ENCODE measurements at regions not wholly inside any gene's neighbourhood (a gene's known extent, or its start where the extent isn't known, plus 50 kb on each side); places are given as distances from the start of the nearest gene placed in this dataset.

DNA sequence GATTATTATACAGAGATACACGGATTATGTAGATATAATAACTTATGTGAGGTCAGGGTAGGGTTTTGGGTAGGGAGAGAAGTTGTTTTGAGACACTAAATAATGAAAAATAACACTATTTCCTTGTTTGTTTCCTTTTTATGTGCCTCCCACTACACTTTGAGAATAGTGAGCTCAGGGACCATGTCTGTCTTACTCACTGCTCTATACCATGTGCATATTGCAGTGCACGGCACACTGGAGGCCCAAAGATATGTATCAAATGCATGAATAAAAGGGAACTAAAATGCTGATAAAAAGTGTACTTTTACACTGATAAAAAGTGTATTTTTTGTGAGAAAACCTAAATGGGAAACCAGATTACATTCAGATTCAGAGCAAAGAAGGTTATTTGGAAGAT lies 151.4 kb upstream of the NABP1 start:
- intact Hi-C loops (cut with micrococcal nuclease) = loop anchor here (10.0 kb wide), 1 partner anchor 472 kb away; no protein-coding TSS in a partner anchor
- H3K36me3 Mint-ChIP-seq (ENCODE audit: low read depth) = no peaks in the 10 kb centered on the region
- no peaks in the 10 kb centered on the region for H3K4me1 Mint-ChIP-seq (ENCODE audit: low read depth)
- H3K4me3 Mint-ChIP-seq = no peak overlapping the region
- no peaks in the 10 kb centered on the region for H3K9me3 Mint-ChIP-seq
- H3K27ac Mint-ChIP-seq = no peak overlapping the region
- H3K27me3 Mint-ChIP-seq = no peaks in the 10 kb centered on the region

DNA sequence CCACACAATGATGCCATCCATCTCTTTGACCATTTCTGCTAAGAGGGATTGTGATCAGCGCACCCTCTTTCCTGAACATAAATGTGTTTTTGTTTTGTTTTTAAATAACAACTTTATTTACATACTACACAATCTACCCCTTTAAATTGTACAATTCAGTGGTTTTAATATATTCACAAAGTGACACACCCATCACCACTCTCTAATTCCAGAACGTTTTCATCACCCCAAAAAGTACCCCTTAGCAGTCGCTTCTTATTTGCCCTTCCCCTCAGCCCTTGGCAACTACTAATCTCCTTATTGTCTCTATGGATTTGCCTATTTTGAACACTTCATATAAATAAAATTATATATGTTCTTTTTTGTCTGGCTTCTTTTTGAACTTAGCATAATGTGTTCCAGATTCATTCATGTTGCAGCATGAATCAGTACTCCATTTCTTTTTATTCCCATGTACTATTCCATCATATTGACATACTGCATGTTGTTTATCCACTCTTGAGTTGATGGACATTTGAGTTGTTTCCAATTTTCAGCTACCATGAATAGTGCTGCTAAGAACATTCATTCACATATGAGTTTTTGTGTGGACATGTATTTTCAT lies 150.9 kb upstream of the NABP1 start:
- no peaks in the 10 kb centered on the region for H3K4me1 Mint-ChIP-seq (ENCODE audit: low read depth)
- H3K27ac Mint-ChIP-seq = no peak overlapping the region
- H3K36me3 Mint-ChIP-seq (ENCODE audit: low read depth) = no peaks in the 10 kb centered on the region
- no peak overlapping the region for H3K4me3 Mint-ChIP-seq
- H3K9me3 Mint-ChIP-seq = no peaks in the 10 kb centered on the region
- no peaks in the 10 kb centered on the region for H3K27me3 Mint-ChIP-seq
- intact Hi-C loops (cut with micrococcal nuclease) = loop anchor here (10.0 kb wide), 1 partner anchor 472 kb away; no protein-coding TSS in a partner anchor

DNA sequence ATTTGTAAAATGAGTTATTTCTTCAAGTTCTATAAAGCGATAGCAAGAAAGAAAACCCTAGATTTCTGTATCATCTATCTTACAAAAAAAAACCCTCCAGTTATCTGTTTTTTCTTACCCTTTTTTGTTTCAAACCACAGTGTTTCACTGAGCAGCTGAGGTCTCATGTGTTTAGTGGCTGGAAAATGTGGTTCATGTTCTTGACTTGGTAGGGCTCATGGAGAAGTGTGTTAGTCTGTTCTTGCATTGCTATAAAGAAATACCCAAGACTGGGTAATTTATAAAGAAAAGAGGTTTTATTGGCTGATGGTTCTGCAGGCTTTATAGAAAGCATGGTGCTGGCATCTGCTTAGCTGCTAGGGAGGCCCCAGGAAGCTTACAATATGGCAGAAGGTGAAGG lies 147.3 kb upstream of the NABP1 start:
- no peaks in the 10 kb centered on the region for H3K36me3 Mint-ChIP-seq (ENCODE audit: low read depth)
- intact Hi-C loops (cut with micrococcal nuclease) = no loop called here

DNA sequence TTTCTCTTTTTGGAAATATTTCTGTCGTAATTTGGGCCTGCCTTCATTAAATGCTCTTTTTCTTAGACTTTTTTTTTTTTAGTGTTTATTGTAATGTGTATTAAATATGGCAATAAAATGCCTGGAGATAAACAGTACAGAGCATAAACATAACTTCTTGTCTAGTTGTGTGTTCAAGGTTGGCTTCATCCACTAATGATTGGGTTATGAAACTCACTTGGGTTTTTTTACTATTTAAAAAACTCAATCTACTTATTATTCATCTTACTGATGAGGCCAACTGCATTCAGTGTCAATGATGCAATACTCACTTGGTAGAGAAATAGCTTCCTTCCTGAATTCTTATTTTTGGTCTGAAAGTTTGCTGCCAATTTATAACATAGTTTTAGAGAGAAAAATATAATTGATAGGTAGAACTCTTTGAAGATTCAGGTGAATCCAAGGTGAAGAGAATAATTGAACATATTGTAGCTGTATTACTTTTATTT lies 144.2 kb upstream of the NABP1 start:
- Mint-ChIP-seq H3K4me1 (ENCODE audit: low read depth) (peaks cover 16% of the 10 kb centered on the region), H3K9me3 (peaks cover 9% of the 10 kb centered on the region), H3K4me3 (no peak overlapping the region), H3K27ac (no peak overlapping the region), H3K27me3 (no peaks in the 10 kb centered on the region), H3K36me3 (ENCODE audit: low read depth) (no peaks in the 10 kb centered on the region)
- intact Hi-C loops (cut with micrococcal nuclease) = no loop called here

More for the DNA sequence above, 147.3 kb upstream of the NABP1 start:
- Mint-ChIP-seq H3K9me3 (no peaks in the 10 kb centered on the region), H3K27me3 (no peaks in the 10 kb centered on the region), H3K27ac (no peak overlapping the region), H3K4me1 (ENCODE audit: low read depth) (peaks cover 16% of the 10 kb centered on the region), H3K4me3 (no peak overlapping the region)

DNA sequence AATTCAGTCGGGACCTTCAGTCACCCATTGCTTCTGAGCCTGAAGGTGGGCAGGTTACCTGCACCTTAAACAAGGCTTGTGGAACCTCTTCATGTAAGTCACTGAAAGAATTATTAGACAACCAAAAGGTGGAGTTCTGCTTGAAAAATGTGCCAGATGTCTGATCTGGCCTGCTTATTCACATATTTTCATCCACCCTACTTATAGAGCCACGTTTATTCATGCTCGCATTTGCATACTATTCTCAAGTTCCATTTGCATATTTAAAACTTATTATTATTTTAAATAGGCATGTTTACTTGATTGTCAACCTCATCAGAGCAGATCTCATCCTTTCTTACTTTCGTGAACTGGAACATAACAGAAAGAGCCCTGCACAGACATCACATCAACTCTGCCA lies 140.0 kb upstream of the NABP1 start:
- H3K27me3 Mint-ChIP-seq = no peaks in the 10 kb centered on the region
- intact Hi-C loops (cut with micrococcal nuclease) = no loop called here
- peaks cover 9% of the 10 kb centered on the region for H3K9me3 Mint-ChIP-seq
- no peak overlapping the region for H3K27ac Mint-ChIP-seq
- H3K36me3 Mint-ChIP-seq (ENCODE audit: low read depth) = no peaks in the 10 kb centered on the region
- peaks cover 16% of the 10 kb centered on the region for H3K4me1 Mint-ChIP-seq (ENCODE audit: low read depth)
- no peak overlapping the region for H3K4me3 Mint-ChIP-seq

DNA sequence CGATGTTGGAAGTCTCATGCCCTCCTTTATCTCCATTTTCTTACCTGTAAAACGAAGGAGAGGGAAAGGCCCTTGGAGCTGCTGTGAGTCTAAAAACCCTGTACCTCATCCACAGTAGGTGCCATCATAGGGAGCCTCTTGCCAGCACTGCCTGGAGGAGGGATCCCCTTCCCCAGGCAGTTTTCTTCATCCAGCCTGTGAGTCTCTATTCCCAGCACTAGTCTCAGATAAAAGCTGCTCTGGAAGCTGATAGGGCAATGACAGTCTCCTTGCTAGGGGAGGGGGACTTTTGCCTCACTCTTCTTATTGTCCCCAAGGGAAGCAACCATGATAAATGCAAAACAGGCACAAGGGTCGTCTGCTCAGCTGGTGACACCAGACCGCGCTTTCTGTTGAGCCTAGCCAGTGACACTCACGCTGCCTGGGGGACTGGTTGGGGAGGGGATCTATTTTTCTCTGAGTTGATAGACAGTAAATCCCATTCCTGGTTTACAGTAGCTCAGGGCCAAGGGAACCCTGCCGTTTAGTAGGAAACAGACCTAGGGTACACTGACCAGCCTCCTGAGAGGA lies 139.5 kb upstream of the NABP1 start:
- Mint-ChIP-seq H3K27me3 (no peaks in the 10 kb centered on the region), H3K9me3 (peaks cover 9% of the 10 kb centered on the region), H3K27ac (no peak overlapping the region), H3K4me3 (no peak overlapping the region), H3K4me1 (ENCODE audit: low read depth) (peaks cover 12% of the 10 kb centered on the region), H3K36me3 (ENCODE audit: low read depth) (no peaks in the 10 kb centered on the region)
- intact Hi-C loops (cut with micrococcal nuclease) = no loop called here

DNA sequence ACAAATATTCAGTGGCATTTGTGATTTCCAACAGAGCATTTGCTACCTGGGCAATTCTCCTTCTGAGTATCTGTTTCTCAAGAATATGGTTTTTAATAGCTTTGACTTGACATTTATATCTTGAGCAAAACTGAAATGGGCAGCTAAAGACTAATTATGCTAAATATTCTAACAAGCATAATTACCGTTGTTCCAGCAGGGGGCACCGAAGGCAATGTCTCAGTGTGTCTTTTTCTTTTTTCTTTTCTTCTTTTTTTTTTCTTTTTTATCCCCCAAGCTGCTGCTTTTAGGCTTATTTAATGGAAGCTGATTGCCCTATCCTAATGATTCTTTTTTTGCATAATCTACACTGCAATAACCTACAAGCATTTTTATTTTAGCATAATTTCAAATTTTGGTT lies 138.9 kb upstream of the NABP1 start:
- no peak overlapping the region for H3K27ac Mint-ChIP-seq
- H3K36me3 Mint-ChIP-seq (ENCODE audit: low read depth) = no peaks in the 10 kb centered on the region
- peaks cover 9% of the 10 kb centered on the region for H3K9me3 Mint-ChIP-seq
- peaks cover 10% of the 10 kb centered on the region for H3K4me1 Mint-ChIP-seq (ENCODE audit: low read depth)
- intact Hi-C loops (cut with micrococcal nuclease) = no loop called here
- no peak overlapping the region for H3K4me3 Mint-ChIP-seq
- no peaks in the 10 kb centered on the region for H3K27me3 Mint-ChIP-seq

DNA sequence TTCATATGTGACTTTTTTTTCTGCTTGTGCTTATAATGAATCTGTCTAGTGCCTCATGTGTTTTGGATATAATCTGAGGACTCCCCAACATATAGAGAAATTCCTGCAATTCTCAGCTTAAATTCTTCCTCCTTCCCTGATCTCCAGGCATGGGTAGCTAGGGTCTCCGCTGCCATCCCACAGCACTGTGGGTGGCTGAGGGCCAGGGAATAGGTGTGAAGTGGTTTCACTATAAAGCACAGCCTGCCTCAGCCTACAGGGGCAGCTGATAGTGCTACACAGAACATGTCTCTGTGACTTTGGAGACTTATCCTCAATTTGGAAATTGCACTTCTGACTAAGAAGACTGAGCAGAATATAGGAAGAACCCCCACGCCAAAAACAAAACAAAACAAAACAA lies 137.3 kb upstream of the NABP1 start:
- Mint-ChIP-seq H3K4me3 (no peak overlapping the region), H3K27me3 (no peaks in the 10 kb centered on the region), H3K36me3 (ENCODE audit: low read depth) (no peaks in the 10 kb centered on the region), H3K27ac (no peak overlapping the region), H3K9me3 (peaks cover 18% of the 10 kb centered on the region), H3K4me1 (ENCODE audit: low read depth) (no peaks in the 10 kb centered on the region)
- intact Hi-C loops (cut with micrococcal nuclease) = no loop called here

DNA sequence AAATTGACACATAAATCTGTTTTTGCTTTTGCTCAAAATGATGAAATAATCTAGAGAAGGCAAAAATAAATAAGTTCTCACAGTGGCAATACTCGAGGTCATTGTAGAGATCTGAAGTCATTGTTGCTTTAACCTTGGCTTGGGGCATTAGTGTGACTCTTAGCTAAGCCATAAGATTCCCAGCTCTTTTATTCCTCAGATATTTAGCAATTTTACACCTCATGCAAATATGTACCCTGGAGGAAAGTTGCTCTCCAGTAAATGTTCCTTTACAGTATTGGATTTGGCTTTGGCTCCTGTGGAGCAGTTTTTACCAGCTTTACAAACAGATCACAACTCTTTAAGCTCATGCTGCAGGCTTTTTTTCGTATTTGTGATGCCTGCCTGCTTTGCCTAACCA lies 134.2 kb upstream of the NABP1 start:
- Mint-ChIP-seq H3K27ac (no peak overlapping the region), H3K36me3 (ENCODE audit: low read depth) (no peaks in the 10 kb centered on the region), H3K9me3 (peaks cover 9% of the 10 kb centered on the region), H3K4me1 (ENCODE audit: low read depth) (no peaks in the 10 kb centered on the region), H3K4me3 (no peak overlapping the region), H3K27me3 (no peaks in the 10 kb centered on the region)
- intact Hi-C loops (cut with micrococcal nuclease) = no loop called here

DNA sequence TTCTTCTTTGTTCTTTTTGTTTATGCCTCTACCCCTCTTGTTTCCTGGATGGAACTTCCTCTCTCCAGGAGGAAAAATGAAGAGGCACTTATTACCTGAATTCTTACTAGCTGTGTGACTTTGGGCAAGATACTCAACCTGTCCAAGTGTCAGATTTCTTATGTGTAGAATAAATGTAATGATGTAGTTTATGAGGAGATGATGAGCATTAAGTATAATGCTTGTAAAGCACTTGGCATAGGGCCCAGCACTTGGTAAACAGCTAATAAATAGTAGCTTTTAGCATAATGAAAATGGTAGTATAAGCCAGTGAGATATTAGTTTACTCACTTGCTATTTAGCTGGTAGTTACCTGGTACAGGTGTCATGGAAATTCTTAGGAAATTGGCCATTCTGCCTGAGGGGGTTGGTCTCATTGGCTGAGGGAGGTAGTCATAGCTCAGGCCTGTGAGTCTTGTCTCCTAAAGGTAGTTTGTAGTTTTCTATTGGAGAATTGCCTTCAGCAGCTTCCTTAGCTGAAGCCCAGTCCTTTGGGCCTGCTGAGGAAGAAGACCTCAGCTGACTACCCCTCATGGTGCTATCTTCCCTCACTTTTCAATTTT lies 133.4 kb upstream of the NABP1 start:
- no peaks in the 10 kb centered on the region for H3K4me1 Mint-ChIP-seq (ENCODE audit: low read depth)
- no peak overlapping the region for H3K27ac Mint-ChIP-seq
- intact Hi-C loops (cut with micrococcal nuclease) = no loop called here
- peaks cover 9% of the 10 kb centered on the region for H3K9me3 Mint-ChIP-seq
- no peaks in the 10 kb centered on the region for H3K36me3 Mint-ChIP-seq (ENCODE audit: low read depth)
- H3K4me3 Mint-ChIP-seq = no peak overlapping the region
- H3K27me3 Mint-ChIP-seq = no peaks in the 10 kb centered on the region

DNA sequence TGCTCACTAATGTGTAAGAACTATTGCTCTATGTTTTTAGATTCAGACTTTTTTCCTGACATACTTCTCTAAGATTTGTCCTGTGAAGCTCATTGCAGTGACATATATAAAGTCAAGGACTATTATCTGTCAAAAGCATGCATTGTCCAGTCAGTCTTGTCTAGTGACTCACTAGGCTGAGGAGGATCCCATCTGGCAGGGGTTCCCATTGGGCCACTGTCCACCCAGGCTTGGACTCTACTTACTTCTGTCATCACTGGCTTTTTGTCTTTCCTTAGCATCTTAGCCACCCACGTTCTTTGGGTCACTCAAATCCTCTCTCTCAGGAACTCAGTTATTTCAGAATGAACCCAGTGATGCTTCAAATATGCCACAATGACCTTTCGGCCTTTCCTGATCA lies 132.6 kb upstream of the NABP1 start:
- Mint-ChIP-seq H3K36me3 (ENCODE audit: low read depth) (no peaks in the 10 kb centered on the region), H3K4me3 (no peak overlapping the region), H3K9me3 (peaks cover 9% of the 10 kb centered on the region), H3K27me3 (no peaks in the 10 kb centered on the region), H3K4me1 (ENCODE audit: low read depth) (no peaks in the 10 kb centered on the region), H3K27ac (no peak overlapping the region)
- intact Hi-C loops (cut with micrococcal nuclease) = no loop called here

DNA sequence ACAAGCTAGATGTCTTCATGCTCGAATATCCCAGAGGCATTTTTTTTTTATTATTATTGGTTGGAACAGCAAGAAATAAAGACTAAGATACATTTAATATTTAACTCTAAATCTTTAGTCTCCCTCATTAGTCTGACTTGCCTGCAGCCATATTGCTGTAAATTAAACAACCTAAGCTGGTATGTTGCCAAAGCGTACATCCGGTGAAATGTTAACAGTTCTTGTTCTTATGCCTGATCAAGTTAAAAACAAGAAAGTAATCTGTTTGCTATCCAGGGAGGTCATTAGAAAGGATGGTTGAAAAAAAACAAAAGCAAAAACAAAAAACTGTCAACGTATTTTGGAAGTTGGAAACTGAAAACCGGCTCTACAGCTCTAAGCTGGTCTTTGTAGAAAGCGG lies 125.9 kb upstream of the NABP1 start:
- intact Hi-C loops (cut with micrococcal nuclease) = no loop called here
- Mint-ChIP-seq H3K4me3 (no peak overlapping the region), H3K27ac (no peak overlapping the region), H3K4me1 (ENCODE audit: low read depth) (peaks cover 5% of the 10 kb centered on the region), H3K36me3 (ENCODE audit: low read depth) (no peaks in the 10 kb centered on the region), H3K9me3 (no peaks in the 10 kb centered on the region), H3K27me3 (peaks cover 3% of the 10 kb centered on the region)

DNA sequence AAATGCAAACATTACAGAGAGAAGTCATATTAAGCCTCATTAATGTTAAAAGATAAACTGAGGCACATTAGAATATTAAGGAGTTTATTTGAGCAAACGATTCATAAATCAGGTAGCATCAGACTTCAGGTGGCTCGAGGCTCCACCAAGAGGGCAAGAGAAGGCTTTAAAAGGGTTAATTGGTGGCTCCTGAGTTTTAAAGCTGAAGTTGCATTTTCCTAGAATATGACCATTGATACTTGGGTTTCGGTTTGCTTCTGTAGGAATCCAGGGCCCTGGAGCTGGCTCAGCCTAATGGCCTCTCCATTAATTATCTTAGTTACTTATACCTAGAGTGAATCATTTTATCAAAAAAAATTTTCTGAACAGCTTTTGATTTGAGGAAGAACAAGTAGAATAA lies 123.7 kb upstream of the NABP1 start:
- no peaks in the 10 kb centered on the region for H3K36me3 Mint-ChIP-seq (ENCODE audit: low read depth)
- H3K27ac Mint-ChIP-seq = no peak overlapping the region
- no peaks in the 10 kb centered on the region for H3K9me3 Mint-ChIP-seq
- peaks cover 5% of the 10 kb centered on the region for H3K4me1 Mint-ChIP-seq (ENCODE audit: low read depth)
- no peak overlapping the region for H3K4me3 Mint-ChIP-seq
- peaks cover 3% of the 10 kb centered on the region for H3K27me3 Mint-ChIP-seq
- intact Hi-C loops (cut with micrococcal nuclease) = no loop called here

DNA sequence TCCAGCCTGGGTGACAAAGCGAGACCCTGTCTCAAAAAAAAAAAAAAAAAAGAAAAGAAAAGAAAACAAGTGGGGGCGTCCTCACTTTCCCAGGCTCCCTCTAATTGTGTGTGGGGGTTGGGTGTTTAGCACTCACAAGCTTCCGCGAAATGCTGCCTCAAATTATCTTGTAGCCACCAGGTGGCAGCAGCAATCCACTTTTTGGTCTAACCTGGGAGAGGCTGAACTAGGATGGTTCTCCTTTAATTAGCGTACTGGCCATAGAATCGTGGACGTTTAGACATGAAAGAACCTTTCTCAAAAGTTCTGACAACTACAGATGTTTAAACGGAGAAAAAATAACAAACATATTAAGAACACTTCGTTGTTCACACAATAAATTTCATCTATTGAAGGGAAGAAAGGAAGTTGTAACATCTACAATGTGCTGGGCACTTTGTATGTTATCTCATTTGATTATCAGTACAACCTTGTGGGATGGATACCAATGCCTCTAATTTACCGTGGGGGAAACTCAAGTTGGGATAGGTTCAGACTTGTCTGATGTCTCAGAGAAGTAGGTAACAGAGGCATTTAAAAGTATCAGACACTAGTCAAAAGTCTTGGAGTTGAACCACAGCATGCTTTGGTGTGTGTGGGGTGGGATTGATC lies 122.7 kb upstream of the NABP1 start:
- intact Hi-C loops (cut with micrococcal nuclease) = loop anchor here (1.0 kb wide), 2 partner anchors 257 to 607 kb away; no protein-coding TSS in a partner anchor
- Mint-ChIP-seq H3K36me3 (ENCODE audit: low read depth) (no peaks in the 10 kb centered on the region), H3K9me3 (no peaks in the 10 kb centered on the region), H3K4me1 (ENCODE audit: low read depth) (peaks cover 5% of the 10 kb centered on the region), H3K27ac (no peak overlapping the region), H3K27me3 (peaks cover 3% of the 10 kb centered on the region), H3K4me3 (no peak overlapping the region)

Measured in dendritic cell treated with granulocyte-macrophage colony-stimulating factor and Interleukin-4, amounts not matched to agents 40 ng/mL and 50 ng/mL, for 4 days (primary cell).